Occipital lobe (tissue), 1 donor: ENCODE measurements at regions not wholly inside any gene's neighbourhood (a gene's known extent, or its start where the extent isn't known, plus 50 kb on each side); places are given as distances from the start of the nearest gene placed in this dataset.
"Not testable (repeated sequence)": the region's sequence is repeated elsewhere in the genome, so short reads cannot be mapped to it uniquely, and the experiment has no call there.

Source experiments
- DNase-seq: peaks from one replicate; lab custom pipeline; 2025; lab: John Stamatoyannopoulos, UW

GRCh38 chr14:25699981-25700380 lies 650.0 kb upstream of the STXBP6 start:
- DNase-seq: no peak

GRCh38 chr14:25698111-25698510 lies 648.2 kb upstream of the STXBP6 start:
- DNase-seq: no peak

DNA sequence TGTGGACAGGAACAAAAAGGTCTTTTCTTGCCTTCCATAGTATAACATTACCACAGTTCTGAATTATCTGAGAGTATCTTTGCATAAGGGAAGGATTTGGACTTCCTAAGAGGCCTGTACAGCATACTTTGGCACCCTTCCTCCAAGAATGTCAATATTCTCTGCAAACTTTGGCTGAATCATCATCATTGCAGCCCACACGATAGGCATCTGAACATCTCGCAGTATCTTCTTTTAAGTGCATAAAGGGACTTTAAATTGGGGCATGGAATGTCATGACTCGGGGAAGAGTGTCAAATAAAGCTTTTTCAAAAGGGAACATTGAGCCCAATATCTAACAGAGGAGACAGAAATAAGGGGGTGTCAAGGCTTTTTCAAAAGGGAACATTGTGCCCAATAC lies 646.2 kb upstream of the STXBP6 start:
- DNase-seq: no peak

DNA sequence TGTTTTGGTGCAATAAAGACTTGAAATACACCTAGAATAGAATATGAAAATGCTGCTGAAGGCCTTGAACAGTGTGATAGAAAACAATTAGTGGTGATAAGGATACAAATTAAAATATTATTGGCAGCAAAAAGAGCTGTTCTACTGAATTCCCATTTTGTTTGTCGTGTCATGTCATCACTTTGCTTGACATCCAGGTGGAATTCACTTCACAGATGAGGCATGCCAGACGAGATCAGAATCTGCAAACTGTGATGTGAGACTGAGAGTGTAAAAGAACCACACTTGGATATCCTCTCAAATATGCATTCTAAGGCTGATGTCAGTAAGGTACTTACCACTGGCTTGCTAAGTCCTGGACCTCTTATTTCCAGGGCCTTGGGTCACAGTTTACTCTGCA lies 635.1 kb upstream of the STXBP6 start:
- no peak for DNase-seq

DNA sequence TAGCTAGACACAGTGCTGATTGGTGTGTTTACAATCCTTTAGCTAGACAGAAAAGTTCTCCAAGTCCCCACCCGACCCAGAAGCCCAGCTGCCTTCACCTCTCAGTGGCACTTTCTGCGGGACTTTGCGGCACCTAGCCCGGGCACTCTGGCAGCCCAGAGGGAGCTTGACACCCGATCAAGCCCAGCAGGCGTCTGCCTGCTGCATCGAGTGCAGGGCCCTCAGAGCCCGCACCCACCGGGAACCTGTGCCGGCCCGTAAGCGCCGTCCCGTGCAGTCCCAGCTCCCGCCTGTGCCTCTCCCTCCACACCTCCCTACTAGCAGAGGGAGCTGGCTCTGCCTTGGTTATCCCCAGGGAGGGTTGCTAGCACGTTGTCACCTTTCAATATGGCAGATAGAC lies 631.0 kb upstream of the STXBP6 start:
- no peak for DNase-seq

DNA sequence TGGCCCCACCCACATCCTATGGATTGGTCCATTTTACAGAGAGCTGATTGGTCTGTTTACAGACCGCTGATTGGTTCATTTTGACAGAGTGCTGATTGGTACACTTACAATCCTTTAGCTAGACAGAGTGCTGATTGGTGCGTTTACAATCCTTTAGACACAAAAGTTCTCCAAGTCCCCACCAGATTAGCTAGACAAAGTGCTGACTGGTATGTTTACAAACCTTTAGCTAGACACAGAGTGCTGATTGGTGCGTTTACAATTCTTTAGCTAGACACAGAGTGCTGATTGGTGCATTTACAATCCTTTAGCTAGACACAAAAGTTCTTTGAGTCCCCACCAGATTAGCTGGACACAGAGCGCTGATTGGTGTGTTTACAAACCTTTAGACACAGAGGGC lies 630.6 kb upstream of the STXBP6 start:
- not testable (repeated sequence) for DNase-seq

- DNase-seq: no peak
These were observed 627.2 kb upstream of the STXBP6 start for GRCh38 chr14:25677111-25677510.

DNA sequence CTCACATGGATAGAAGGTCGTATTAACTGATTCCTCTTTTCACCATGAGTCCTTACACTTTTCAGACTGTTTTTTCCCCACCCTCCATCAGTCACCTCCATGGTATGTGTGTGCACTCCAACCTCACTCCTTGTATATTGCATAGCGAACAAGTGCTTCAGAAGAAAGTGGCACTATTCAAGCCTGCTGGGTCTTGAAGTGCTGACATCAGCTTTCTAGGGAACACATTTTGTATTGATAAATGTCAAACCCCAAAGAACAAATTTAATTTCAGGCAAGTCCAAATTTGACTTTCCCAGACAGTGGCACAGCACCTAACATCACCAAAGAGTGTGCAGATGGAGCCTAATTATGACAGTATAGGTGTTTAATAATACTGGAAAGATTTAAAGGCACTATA lies 617.4 kb upstream of the STXBP6 start:
- DNase-seq: no peak

- DNase-seq: no peak
These were observed 616.9 kb upstream of the STXBP6 start for GRCh38 chr14:25666877-25667276.

- no peak for DNase-seq
These were observed 609.0 kb upstream of the STXBP6 start for GRCh38 chr14:25658988-25659387.

- no peak for DNase-seq
These were observed 580.5 kb upstream of the STXBP6 start for GRCh38 chr14:25630447-25630846.

- DNase-seq: no peak
These were observed 579.0 kb upstream of the STXBP6 start for GRCh38 chr14:25628978-25629377.

DNA sequence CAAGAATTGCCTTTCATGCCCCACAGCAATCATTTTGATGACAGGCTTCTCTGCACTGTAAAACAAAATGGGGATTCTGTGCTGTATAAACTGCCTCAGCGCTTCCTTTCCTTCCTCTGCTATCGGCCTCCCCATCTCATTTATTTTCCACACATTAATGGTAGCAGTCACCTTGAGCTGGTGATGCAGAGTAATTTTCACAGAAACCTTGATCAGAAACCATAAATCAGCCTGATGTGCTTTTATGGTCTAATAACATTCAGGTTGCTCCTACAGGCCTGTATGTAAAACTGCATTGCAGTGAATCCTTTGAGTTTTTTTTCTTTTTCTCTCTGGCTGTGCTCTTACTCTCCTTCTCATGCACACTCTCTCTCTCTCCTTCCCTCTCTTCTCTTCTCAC lies 578.4 kb upstream of the STXBP6 start:
- DNase-seq: no peak

DNA sequence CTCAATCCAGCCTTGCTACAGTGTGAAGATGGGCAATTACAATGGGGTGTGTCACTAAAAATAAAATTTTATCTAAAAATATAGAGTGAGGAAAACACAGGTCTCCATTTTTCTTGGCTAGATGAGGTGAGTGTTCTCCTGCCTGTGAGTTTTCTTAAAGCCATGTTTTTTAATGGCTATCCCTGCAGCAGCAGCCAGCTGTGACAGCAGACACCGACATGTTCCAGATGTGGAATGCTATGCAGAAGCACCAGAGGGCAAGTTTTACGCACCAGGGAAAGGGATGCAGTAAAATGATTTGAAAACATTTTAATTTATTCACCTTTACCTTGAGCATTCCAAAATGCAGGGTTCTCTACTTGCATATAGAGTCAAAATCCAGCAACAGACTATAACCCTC lies 577.0 kb upstream of the STXBP6 start:
- no peak for DNase-seq

DNA sequence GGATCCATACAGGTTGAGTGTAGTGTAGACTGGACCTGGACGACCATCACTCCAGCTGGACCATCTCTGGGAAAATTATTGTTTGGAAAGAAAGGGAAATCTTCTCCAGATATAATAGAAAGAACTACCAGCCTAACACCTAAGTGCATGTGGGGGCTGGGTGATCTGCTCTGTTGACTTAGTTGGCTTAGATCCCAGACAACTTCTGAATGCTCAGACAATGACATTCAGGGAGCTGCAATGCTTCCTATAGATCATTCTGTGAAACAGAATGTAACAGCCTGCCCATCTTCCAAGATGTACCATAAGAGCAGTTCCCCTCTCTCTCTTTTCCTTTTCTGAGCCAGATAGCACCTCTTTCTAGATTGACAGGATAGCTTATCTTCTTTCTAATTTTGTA lies 572.8 kb upstream of the STXBP6 start:
- no peak for DNase-seq

DNA sequence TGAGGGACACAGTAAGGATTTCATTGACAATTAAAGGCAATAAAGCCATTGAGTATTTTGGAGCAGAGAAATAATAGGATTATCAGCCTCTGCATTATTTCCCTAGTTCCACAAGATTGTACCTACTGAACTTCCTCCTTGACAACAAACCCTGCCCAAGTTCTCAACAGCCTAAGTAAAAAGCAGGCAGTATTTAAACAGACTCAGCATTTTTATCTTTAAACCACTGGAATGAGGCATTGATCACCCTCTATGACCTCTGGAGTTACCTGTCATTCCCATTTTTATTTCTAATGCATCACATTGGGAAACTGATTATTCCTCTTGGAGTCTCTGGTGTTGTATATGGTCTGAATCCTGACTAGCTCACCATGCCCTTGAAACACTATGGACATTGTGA lies 570.6 kb upstream of the STXBP6 start:
- no peak for DNase-seq

DNA sequence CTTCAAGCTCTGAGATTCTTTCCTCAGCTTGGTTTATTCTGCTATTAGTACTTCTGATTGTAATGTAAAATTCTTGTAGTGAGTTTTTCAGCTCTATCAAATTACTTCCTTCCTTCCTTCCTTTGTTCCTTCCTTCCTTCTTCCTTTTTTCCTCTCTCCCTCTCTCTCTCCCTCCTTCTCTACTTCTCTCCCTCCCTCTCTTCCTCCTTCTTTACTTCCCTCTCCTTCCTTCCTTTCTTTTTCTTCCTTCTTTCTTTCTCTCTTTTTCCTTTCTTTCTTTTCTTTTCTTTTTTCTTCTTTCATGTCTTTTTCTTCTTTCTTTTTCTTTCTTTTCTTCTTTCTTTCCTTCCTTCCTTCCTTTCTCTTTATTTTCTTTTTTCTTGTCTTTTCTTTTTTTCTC lies 565.2 kb upstream of the STXBP6 start:
- DNase-seq: no peak

- DNase-seq: no peak
These were observed 557.2 kb upstream of the STXBP6 start for GRCh38 chr14:25607192-25607591.

DNA sequence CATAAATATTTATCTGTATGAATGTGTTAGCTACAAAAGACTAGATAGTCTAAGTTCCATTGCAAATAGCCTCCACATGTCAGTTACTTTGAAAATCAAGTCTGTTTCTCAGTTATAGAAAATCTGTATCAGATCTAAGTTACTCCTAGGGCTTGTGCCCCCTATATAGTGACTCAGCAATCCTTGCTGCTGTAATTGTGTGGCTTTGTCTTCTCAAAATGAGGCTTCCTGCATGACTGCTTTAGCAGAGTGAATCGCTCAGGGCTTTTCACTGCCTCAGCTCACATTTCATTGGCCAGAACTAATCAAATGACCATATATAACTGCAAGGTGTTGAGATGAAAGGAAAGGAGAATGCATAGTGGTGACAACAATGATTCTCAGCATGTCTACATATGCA lies 552.2 kb upstream of the STXBP6 start:
- no peak for DNase-seq

DNA sequence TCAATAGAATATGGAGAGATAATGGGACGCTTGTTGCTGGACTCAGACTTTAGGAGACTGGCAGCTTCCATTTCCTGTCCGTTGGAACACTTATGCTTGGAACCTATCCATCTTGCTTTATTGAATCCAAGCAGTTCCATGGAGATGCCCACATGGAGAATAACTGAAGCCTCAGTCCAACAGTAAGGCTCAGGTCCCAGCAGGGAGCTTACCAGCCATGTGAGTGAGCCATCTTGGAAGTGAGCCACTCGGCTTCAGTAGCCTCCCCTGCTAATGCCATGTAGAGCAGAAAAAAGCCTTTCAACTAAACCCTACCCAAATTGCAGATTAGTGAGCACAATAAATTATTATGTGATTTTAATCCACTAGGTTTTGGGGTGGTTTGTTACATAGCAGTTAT lies 538.8 kb upstream of the STXBP6 start:
- DNase-seq: no peak

GRCh38 chr14:25574628-25575325 lies 524.8 kb upstream of the STXBP6 start:
- no peak for DNase-seq

- no peak for DNase-seq
These were observed 520.5 kb upstream of the STXBP6 start for GRCh38 chr14:25570483-25570882.

DNA sequence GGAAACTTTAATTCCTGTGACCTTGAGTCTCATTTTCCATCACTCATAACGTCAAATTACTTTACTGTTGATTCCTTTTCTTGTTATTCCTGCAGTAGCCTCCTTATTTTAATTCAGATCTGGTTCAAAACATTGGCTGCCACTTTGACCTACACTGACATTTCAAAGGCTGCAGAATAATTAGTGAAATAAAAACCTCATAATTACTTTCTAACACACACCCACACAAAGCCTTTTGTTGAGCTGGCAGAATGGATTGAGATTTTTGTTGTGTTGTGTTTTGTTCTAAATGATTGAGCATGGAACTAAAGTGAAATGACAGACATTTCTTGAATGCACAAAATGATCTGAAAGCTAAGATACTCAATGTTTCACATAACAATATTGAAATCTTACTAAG lies 507.5 kb upstream of the STXBP6 start:
- DNase-seq: no peak

DNA sequence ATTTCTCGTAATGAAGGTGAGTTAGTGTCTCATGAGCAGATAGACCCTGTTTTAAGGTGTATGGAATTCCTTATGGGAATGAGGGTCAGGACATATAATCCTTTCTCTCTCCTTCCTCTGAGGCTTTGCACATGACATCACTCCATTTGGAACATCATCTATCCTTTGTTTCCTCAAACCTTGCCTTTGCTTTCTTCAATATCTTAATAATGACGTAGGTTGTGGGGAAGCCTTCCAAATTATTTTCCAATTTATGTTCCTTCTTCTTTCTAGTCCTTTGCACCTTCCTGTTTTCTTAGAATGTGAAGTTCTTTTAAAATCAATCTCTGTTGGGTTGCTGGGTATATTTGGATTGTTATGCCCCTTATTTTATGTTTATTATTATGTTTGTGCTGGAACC lies 502.9 kb upstream of the STXBP6 start:
- no peak for DNase-seq
